OCI-LY1 (cell line): ENCODE measurements at regions not wholly inside any gene's neighbourhood (a gene's known extent, or its start where the extent isn't known, plus 50 kb on each side); places are given as distances from the start of the nearest gene placed in this dataset.

ENCODE experiments used
- H2AFZ ChIP-seq: fragments of 200-600 bp; sonication (generic), shearing (Covaris generic); 2 replicates; pipeline ENCODE4 v1.6.0; 2014; ENCODE audit warnings: antibody characterized with exemption, mild to moderate bottlenecking, low read length
- H3F3A ChIP-seq: fragments of 200-600 bp; sonication (generic), shearing (Covaris generic); 2 replicates; pipeline ENCODE4 v1.6.0; 2014; ENCODE audit warnings: mild to moderate bottlenecking, antibody characterized with exemption, low read length, moderate library complexity; ENCODE audit not compliant: insufficient read depth
- H3K27ac ChIP-seq: fragments of 200-600 bp; sonication (generic); 2 replicates; pipeline ENCODE4 v1.5.1; 2014; ENCODE audit warnings: low read length, mixed run types, mild to moderate bottlenecking, low read depth; ENCODE audit not compliant: poor library complexity, severe bottlenecking
- H3K27me3 ChIP-seq: fragments of 200-600 bp; sonication (generic); 2 replicates; pipeline ENCODE4 v1.6.0; 2014; ENCODE audit warnings: antibody characterized with exemption, mild to moderate bottlenecking, low read length, moderate library complexity; ENCODE audit not compliant: insufficient read depth
- H3K36me3 ChIP-seq: fragments of 200-600 bp; sonication (generic); 2 replicates; pipeline ENCODE4 v1.6.1; 2014; ENCODE audit warnings: mild to moderate bottlenecking, antibody characterized with exemption, low read length, moderate library complexity, mixed read lengths; ENCODE audit not compliant: insufficient read depth
- H3K4me1 ChIP-seq: fragments of 200-600 bp; sonication (generic); 2 replicates; pipeline ENCODE4 v1.5.1; 2014; ENCODE audit warnings: mild to moderate bottlenecking, low read length, moderate library complexity; ENCODE audit not compliant: insufficient read depth, severe bottlenecking
- H3K4me2 ChIP-seq: fragments of 200-600 bp; sonication (generic), shearing (Covaris generic); 2 replicates; pipeline ENCODE4 v1.6.1; 2014; ENCODE audit warnings: low read length
- H3K4me3 ChIP-seq: fragments of 200-600 bp; sonication (generic); 2 replicates; pipeline ENCODE4 v1.5.1; 2014; ENCODE audit warnings: low read length, low read depth, mild to moderate bottlenecking, mixed read lengths; ENCODE audit not compliant: poor library complexity, severe bottlenecking
- H3K79me2 ChIP-seq: fragments of 200-600 bp; shearing (Covaris generic); 2 replicates; pipeline ENCODE4 v1.6.1; 2016; ENCODE audit warnings: mixed run types, low read length, mixed read lengths; ENCODE audit not compliant: insufficient read depth
- H3K9ac ChIP-seq: fragments of 200-600 bp; sonication (generic), shearing (Covaris generic); 2 replicates; pipeline ENCODE4 v1.6.1; 2014; ENCODE audit warnings: mild to moderate bottlenecking, low read length, mixed read lengths
- H3K9me2 ChIP-seq: fragments of 200-600 bp; sonication (generic), shearing (Covaris generic); 2 replicates; pipeline ENCODE4 v1.6.1; 2014; ENCODE audit warnings: low read depth, mild to moderate bottlenecking, low read length, mixed read lengths
- H3K9me3 ChIP-seq: fragments of 200-600 bp; shearing (Covaris generic); 2 replicates; pipeline ENCODE4 v1.6.1; 2014; ENCODE audit warnings: low read length, mixed read lengths
- H4K20me1 ChIP-seq: fragments of 200-600 bp; sonication (generic), shearing (Covaris generic); 2 replicates; pipeline ENCODE4 v1.6.0; 2016; ENCODE audit warnings: mild to moderate bottlenecking, low read length; ENCODE audit not compliant: insufficient read depth
- EZH2 ChIP-seq: fragments of 200-600 bp; sonication (generic), shearing (Covaris generic); IDR thresholded peaks from 2 replicates; pipeline ENCODE4 v1.8.0; 2017; ENCODE audit warnings: borderline replicate concordance, mixed run types, mild to moderate bottlenecking, antibody characterized with exemption, low read length, moderate library complexity, mixed read lengths
- TF ChIP-seq, protein P1 (sequence below): fragments of 200-600 bp; sonication (generic), shearing (Covaris generic); IDR thresholded peaks from 2 replicates; pipeline ENCODE4 v1.5.1; 2017; ENCODE audit warnings: mild to moderate bottlenecking, antibody characterized with exemption, low read length, moderate library complexity, mixed read lengths

DNA sequence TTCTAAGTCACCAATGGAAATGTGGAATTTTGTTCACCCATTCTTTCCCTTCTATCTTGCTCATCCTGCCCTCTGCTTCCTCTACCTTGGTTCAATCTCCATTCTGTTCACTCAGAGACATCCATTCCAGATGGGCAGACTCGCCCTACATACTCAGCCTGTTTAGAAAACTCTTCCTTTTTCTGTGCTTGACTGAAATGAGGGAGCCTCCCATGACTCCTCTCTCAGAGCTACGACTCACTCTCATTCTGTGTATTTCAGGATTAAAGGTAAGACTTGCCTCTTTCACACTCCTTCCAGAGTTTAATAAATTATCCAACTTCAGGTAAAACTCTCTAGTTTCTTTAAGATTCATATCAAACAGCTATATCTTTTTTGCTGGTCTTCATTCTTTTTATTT is 182.8 kb downstream of the HS3ST3A1 start:
- H3F3A ChIP-seq, result no peaks in the 10 kb centered on the region
- no peak overlapping the region for H3K9ac ChIP-seq
- H3K79me2 ChIP-seq, result no peaks in the 10 kb centered on the region

DNA sequence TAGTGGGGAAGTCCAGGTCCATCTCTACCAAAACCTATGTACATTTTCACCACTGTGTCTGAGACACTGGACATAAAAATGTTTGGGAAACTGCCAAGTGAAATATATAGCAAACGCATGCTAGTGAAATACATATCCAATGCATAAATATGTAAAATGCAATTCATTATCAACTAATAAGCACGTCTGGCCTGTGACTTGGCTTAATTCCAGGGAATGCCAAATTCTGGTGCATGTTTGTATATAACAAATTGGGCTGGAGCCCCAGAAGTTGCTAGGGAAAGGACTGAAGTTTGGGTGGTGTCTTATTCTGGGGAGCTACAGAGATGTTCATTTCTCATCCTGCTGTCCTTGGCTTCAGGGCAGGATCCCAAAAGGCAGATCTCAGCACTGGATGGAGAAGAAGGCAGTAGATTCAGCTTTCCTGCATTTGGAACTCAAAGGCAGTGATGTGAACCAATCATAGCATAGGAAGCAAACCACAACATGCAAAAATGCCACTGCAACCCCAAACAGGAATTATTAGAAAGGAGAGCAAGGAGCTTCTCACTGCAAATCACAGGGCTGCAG is 184.3 kb downstream of the HS3ST3A1 start:
- H3K27ac ChIP-seq, result no peak overlapping the region
- no peaks in the 10 kb centered on the region for H3K27me3 ChIP-seq
- TF ChIP-seq, protein P1, sequence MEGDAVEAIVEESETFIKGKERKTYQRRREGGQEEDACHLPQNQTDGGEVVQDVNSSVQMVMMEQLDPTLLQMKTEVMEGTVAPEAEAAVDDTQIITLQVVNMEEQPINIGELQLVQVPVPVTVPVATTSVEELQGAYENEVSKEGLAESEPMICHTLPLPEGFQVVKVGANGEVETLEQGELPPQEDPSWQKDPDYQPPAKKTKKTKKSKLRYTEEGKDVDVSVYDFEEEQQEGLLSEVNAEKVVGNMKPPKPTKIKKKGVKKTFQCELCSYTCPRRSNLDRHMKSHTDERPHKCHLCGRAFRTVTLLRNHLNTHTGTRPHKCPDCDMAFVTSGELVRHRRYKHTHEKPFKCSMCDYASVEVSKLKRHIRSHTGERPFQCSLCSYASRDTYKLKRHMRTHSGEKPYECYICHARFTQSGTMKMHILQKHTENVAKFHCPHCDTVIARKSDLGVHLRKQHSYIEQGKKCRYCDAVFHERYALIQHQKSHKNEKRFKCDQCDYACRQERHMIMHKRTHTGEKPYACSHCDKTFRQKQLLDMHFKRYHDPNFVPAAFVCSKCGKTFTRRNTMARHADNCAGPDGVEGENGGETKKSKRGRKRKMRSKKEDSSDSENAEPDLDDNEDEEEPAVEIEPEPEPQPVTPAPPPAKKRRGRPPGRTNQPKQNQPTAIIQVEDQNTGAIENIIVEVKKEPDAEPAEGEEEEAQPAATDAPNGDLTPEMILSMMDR, result no peak
- TF ChIP-seq EZH2, result no peak
- no peaks in the 10 kb centered on the region for H3K4me1 ChIP-seq
- no peaks in the 10 kb centered on the region for H3F3A ChIP-seq
- no peak overlapping the region for H3K9ac ChIP-seq
- H3K9me2 ChIP-seq, result no peaks in the 10 kb centered on the region
- no peaks in the 10 kb centered on the region for H4K20me1 ChIP-seq
- H3K4me2 ChIP-seq, result no peak overlapping the region
- no peak overlapping the region for H3K4me3 ChIP-seq
- no peaks in the 10 kb centered on the region for H3K9me3 ChIP-seq
- H3K36me3 ChIP-seq, result no peaks in the 10 kb centered on the region
- no peaks in the 10 kb centered on the region for H3K79me2 ChIP-seq
- no peak overlapping the region for H2AFZ ChIP-seq

More for the DNA sequence above, 182.8 kb downstream of the HS3ST3A1 start:
- Histone ChIP-seq H3K9me3 (no peaks in the 10 kb centered on the region), H3K4me2 (no peak overlapping the region), H2AFZ (no peak overlapping the region), H3K27me3 (no peaks in the 10 kb centered on the region), H3K36me3 (no peaks in the 10 kb centered on the region), H3K4me3 (no peak overlapping the region), H3K27ac (no peak overlapping the region), H3K9me2 (no peaks in the 10 kb centered on the region), H3K4me1 (no peaks in the 10 kb centered on the region), H4K20me1 (no peaks in the 10 kb centered on the region)
- no peak for TF ChIP-seq EZH2
- TF ChIP-seq, protein P1, result no peak

DNA sequence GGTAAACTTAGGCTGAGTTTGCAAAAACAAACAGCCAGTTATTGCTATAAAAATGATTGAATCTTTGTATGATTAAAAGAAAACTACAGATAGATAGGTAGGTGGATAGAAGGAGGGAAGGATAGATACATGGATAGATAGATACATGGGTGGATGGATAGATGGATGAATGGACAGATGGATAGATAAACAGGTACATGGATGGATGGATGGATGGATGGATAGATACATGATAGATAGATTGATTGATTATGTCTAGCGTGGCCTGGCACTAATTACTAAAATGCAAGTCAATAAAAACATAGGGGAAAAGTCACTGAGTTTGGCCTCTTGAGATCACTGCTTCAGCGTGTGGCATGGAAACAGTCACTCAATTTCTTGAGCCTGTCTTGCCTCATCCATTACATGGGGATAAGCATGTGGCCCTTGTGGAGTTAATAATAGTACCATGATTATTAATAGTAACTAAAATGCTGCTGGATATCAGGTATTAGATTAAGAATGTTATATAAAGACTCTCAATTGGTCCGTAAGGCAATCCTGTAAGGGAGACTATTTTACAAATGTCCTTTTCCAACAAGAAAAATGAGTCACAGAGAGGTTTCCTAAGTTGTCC is 184.9 kb downstream of the HS3ST3A1 start:
- no peaks in the 10 kb centered on the region for H3K79me2 ChIP-seq
- H3K36me3 ChIP-seq, result no peaks in the 10 kb centered on the region
- H3K9ac ChIP-seq, result no peak overlapping the region
- H4K20me1 ChIP-seq, result no peaks in the 10 kb centered on the region
- no peak overlapping the region for H2AFZ ChIP-seq
- no peak overlapping the region for H3K27ac ChIP-seq
- H3K4me3 ChIP-seq, result no peak overlapping the region
- H3K4me1 ChIP-seq, result no peaks in the 10 kb centered on the region
- no peaks in the 10 kb centered on the region for H3K9me2 ChIP-seq
- H3K9me3 ChIP-seq, result no peaks in the 10 kb centered on the region
- TF ChIP-seq, protein P1, result no peak
- no peak for TF ChIP-seq EZH2
- H3K27me3 ChIP-seq, result no peaks in the 10 kb centered on the region
- H3F3A ChIP-seq, result no peaks in the 10 kb centered on the region
- H3K4me2 ChIP-seq, result no peak overlapping the region
